Caco-2 (cell line): ENCODE measurements at regions not wholly inside any gene's neighbourhood (a gene's known extent, or its start where the extent isn't known, plus 50 kb on each side); places are given as distances from the start of the nearest gene placed in this dataset.
"Not testable (repeated sequence)": the region's sequence is repeated elsewhere in the genome, so short reads cannot be mapped to it uniquely, and the experiment has no call there.

Experiments
- BruUV-seq: library from RNA; stranded (reverse); fragments of 400-500 nt; replicated peaks from 2 replicates; lab custom pipeline; 2021; lab: Mats Ljungman, UMichigan
- CTCF ChIA-PET: fragments of 300-600 bp; sonication (Branson Sonifier 250); formaldehyde crosslinking; loops from one replicate; lab custom pipeline; 2022; ENCODE audit warnings: antibody characterized with exemption; lab: Charles Lee
- POLR2A ChIA-PET: fragments of 300-600 bp; sonication (Branson Sonifier 250); formaldehyde crosslinking; loops from one replicate; lab custom pipeline; 2022; ENCODE audit warnings: antibody characterized with exemption; lab: Charles Lee
- DNase-seq, 2 experiments: peaks; one replicate each; pipeline versions ENCODE4 v3.0.0 to v3.0.0-alpha.2; 2020 to 2022
- H3K27me3 ChIP-seq: replicated peaks from 2 replicates; pipeline ENCODE4 v1.6.0; 2011; ENCODE audit warnings: low read length; ENCODE audit not compliant: control insufficient read depth, insufficient read depth
- H3K36me3 ChIP-seq: 2 replicates; pipeline ENCODE4 v1.5.1; 2011; ENCODE audit warnings: low read length; ENCODE audit not compliant: control insufficient read depth, insufficient read depth
- H3K4me1 ChIP-seq: fragments of 250-450 bp; sonication (Bioruptor Pico); 2 replicates; pipeline ENCODE4 v1.5.1; 2020; ENCODE audit warnings: mild to moderate bottlenecking
- H3K4me3 ChIP-seq: 2 replicates; pipeline ENCODE4 v1.5.1; 2011; ENCODE audit warnings: low read depth, mild to moderate bottlenecking, control low read depth, low read length
- H3K9me3 ChIP-seq: fragments of 250-450 bp; sonication (Bioruptor Pico); 2 replicates; pipeline ENCODE4 v1.5.1; 2020; ENCODE audit warnings: mild to moderate bottlenecking, moderate library complexity
- H3K27ac Mint-ChIP-seq: one replicate; pipeline ENCODE4 v1.8.0; 2022; ENCODE audit warnings: mixed read lengths; ENCODE audit not compliant: unreplicated experiment
- H3K27me3 Mint-ChIP-seq: one replicate; pipeline ENCODE4 v1.8.0; 2022; ENCODE audit warnings: mixed read lengths; ENCODE audit not compliant: insufficient read depth, unreplicated experiment
- H3K36me3 Mint-ChIP-seq: one replicate; pipeline ENCODE4 v1.8.0; 2022; ENCODE audit warnings: mild to moderate bottlenecking, mixed read lengths; ENCODE audit not compliant: insufficient read depth, unreplicated experiment
- H3K4me1 Mint-ChIP-seq: one replicate; pipeline ENCODE4 v1.8.0; 2022; ENCODE audit warnings: low read depth, mixed read lengths; ENCODE audit not compliant: unreplicated experiment
- H3K4me3 Mint-ChIP-seq: one replicate; pipeline ENCODE4 v1.8.0; 2022; ENCODE audit warnings: mild to moderate bottlenecking, moderate library complexity, mixed read lengths; ENCODE audit not compliant: unreplicated experiment
- H3K9me3 Mint-ChIP-seq: one replicate; pipeline ENCODE4 v1.8.0; 2022; ENCODE audit warnings: mixed read lengths; ENCODE audit not compliant: unreplicated experiment
- CTCF ChIP-seq, 2 experiments: fragments of 200-600 bp in 1 of 2; IDR thresholded peaks; 1 replicate in 1 of 2; 2 replicates in 1 of 2; pipeline versions ENCODE4 v1.5.1 to v1.8.0; 2011 to 2022; ENCODE audit warnings: antibody characterized with exemption in 1 of 2, control low read depth in 1 of 2, inconsistent platforms in 1 of 2, low read depth in 1 of 2, low read length in 1 of 2, mild to moderate bottlenecking in 1 of 2, moderate library complexity in 1 of 2; ENCODE audit not compliant: insufficient read depth in 1 of 2, severe bottlenecking in 1 of 2, unreplicated experiment in 1 of 2
- intact Hi-C: fragments of 100-400 bp; cut with micrococcal nuclease; formaldehyde crosslinking; loops from one replicate; pipeline ENCODE4 v1.10.0; 2022; ENCODE audit not compliant: unreplicated experiment

- Histone ChIP-seq H3K36me3 (no peaks in the 10 kb centered on the region), H3K4me1 (peaks cover 6% of the 10 kb centered on the region; the same call in 1 of the 2 replicates), H3K4me3 (no peak overlapping the region), H3K9me3 (0 out of 2 replicates have a peak, but pooled peaks cover 4% of the 10 kb centered on the region), H3K27me3 (no peaks in the 10 kb centered on the region)
- H3K4me3 Mint-ChIP-seq = no peak overlapping the region
- H3K27me3 Mint-ChIP-seq = no peaks in the 10 kb centered on the region
- ChIA-PET CTCF (no interaction called here), POLR2A (no interaction called here)
- no peaks in the 10 kb centered on the region for H3K36me3 Mint-ChIP-seq
- H3K9me3 Mint-ChIP-seq = peaks cover 21% of the 10 kb centered on the region
- intact Hi-C loops = no loop called here
- peaks cover 6% of the 10 kb centered on the region for H3K4me1 Mint-ChIP-seq
- BruUV-seq = no TSS peak
- TF ChIP-seq CTCF (IDR thresholded peaks at IDR 0.05; ENCODE audit: insufficient read depth in 1 of 2, low read depth in 1 of 2, low read length in 1 of 2, severe bottlenecking in 1 of 2, unreplicated experiment in 1 of 2) = no peak
- DNase-seq = no peak
- H3K27ac Mint-ChIP-seq = no peak overlapping the region
These were observed 144.6 kb upstream of the RPS23 start for GRCh38 chr5:82422751-82423181.

GRCh38 chr5:82422001-82422740 is 144.0 kb upstream of the RPS23 start:
- intact Hi-C loops = no loop called here
- H3K9me3 ChIP-seq = no peaks in the 10 kb centered on the region
- BruUV-seq = no TSS peak
- Mint-ChIP-seq H3K36me3 (no peaks in the 10 kb centered on the region), H3K9me3 (peaks cover 15% of the 10 kb centered on the region), H3K27ac (no peak overlapping the region), H3K4me3 (no peak overlapping the region), H3K4me1 (peaks cover 8% of the 10 kb centered on the region), H3K27me3 (no peaks in the 10 kb centered on the region)
- TF ChIP-seq CTCF (IDR thresholded peaks at IDR 0.05; ENCODE audit: insufficient read depth in 1 of 2, low read depth in 1 of 2, low read length in 1 of 2, severe bottlenecking in 1 of 2, unreplicated experiment in 1 of 2) = no peak
- peaks cover 6% of the 10 kb centered on the region; the same call in 1 of the 2 replicates for H3K4me1 ChIP-seq
- no peak overlapping the region for H3K4me3 ChIP-seq
- DNase-seq = no peak
- CTCF ChIA-PET = no interaction called here
- no peaks in the 10 kb centered on the region for H3K36me3 ChIP-seq
- H3K27me3 ChIP-seq = no peaks in the 10 kb centered on the region
- POLR2A ChIA-PET = no interaction called here

GRCh38 chr5:82421119-82421518 is 143.0 kb upstream of the RPS23 start:
- CTCF ChIA-PET = no interaction called here
- Histone ChIP-seq H3K4me1 (peaks cover 6% of the 10 kb centered on the region; the same call in 1 of the 2 replicates), H3K36me3 (no peaks in the 10 kb centered on the region), H3K4me3 (no peak overlapping the region), H3K27me3 (no peaks in the 10 kb centered on the region), H3K9me3 (no peaks in the 10 kb centered on the region)
- intact Hi-C loops = no loop called here
- no TSS peak for BruUV-seq
- H3K4me1 Mint-ChIP-seq = peaks cover 8% of the 10 kb centered on the region
- no peaks in the 10 kb centered on the region for H3K36me3 Mint-ChIP-seq
- TF ChIP-seq CTCF (IDR thresholded peaks at IDR 0.05; ENCODE audit: insufficient read depth in 1 of 2, low read depth in 1 of 2, low read length in 1 of 2, severe bottlenecking in 1 of 2, unreplicated experiment in 1 of 2) = no peak
- H3K9me3 Mint-ChIP-seq = peaks cover 14% of the 10 kb centered on the region
- no peak overlapping the region for H3K4me3 Mint-ChIP-seq
- H3K27me3 Mint-ChIP-seq = no peaks in the 10 kb centered on the region
- no peak for DNase-seq
- POLR2A ChIA-PET = no interaction called here
- H3K27ac Mint-ChIP-seq = no peak overlapping the region

GRCh38 chr5:82420524-82420923 is 142.4 kb upstream of the RPS23 start:
- intact Hi-C loops = not testable (repeated sequence)

More at GRCh38 chr5:82420524-82420923, 142.4 kb upstream of the RPS23 start:
- H3K27ac Mint-ChIP-seq, POLR2A ChIA-PET, H3K4me1 ChIP-seq, CTCF ChIA-PET, H3K36me3 Mint-ChIP-seq, H3K9me3 ChIP-seq, H3K36me3 ChIP-seq, H3K27me3 Mint-ChIP-seq, H3K4me3 ChIP-seq, H3K4me1 Mint-ChIP-seq, DNase-seq, BruUV-seq, H3K4me3 Mint-ChIP-seq, H3K27me3 ChIP-seq: not testable (repeated sequence)
- peaks cover 14% of the 10 kb centered on the region for H3K9me3 Mint-ChIP-seq
